ENCODE measurements at regions not wholly inside any gene's neighbourhood (a gene's known extent, or its start where the extent isn't known, plus 50 kb on each side); places are given as distances from the start of the nearest gene placed in this dataset.
"Not testable (repeated sequence)": the region's sequence is repeated elsewhere in the genome, so short reads cannot be mapped to it uniquely, and the experiment has no call there.

DNA sequence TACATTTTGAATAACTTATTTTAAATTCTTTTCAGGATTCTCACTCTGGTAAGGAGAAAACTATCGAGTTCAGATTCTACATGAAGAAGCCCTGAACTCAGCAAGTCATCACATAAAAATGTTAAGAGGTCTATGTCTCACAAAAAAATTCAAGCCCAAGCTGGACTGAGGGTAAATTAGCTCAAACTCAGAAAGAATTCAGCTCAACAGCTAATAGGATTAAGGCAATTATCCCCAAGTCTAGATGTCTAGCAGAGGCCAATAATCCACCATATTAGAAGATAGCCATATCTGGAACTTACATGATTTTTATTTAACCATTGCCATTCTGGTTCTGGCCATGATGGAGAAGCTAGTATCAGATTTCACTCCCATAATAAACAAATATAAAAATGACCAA, 909.7 kb downstream of the PLOD2 start:
- H3K36me3 Mint-ChIP-seq (ENCODE audit: low read depth): no peaks in the 10 kb centered on the region
- H3K27me3 Mint-ChIP-seq (ENCODE audit: low read depth): peaks cover 3% of the 10 kb centered on the region
- no peak overlapping the region for H3K4me3 Mint-ChIP-seq
- H3K4me1 Mint-ChIP-seq: no peaks in the 10 kb centered on the region
- peaks cover 27% of the 10 kb centered on the region for H3K9me3 Mint-ChIP-seq
- TF ChIP-seq, protein P1, sequence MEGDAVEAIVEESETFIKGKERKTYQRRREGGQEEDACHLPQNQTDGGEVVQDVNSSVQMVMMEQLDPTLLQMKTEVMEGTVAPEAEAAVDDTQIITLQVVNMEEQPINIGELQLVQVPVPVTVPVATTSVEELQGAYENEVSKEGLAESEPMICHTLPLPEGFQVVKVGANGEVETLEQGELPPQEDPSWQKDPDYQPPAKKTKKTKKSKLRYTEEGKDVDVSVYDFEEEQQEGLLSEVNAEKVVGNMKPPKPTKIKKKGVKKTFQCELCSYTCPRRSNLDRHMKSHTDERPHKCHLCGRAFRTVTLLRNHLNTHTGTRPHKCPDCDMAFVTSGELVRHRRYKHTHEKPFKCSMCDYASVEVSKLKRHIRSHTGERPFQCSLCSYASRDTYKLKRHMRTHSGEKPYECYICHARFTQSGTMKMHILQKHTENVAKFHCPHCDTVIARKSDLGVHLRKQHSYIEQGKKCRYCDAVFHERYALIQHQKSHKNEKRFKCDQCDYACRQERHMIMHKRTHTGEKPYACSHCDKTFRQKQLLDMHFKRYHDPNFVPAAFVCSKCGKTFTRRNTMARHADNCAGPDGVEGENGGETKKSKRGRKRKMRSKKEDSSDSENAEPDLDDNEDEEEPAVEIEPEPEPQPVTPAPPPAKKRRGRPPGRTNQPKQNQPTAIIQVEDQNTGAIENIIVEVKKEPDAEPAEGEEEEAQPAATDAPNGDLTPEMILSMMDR (IDR thresholded peaks at IDR 0.05; ENCODE audit: unreplicated experiment in 3 of 3): no peak
- no peak overlapping the region for H3K27ac Mint-ChIP-seq

DNA sequence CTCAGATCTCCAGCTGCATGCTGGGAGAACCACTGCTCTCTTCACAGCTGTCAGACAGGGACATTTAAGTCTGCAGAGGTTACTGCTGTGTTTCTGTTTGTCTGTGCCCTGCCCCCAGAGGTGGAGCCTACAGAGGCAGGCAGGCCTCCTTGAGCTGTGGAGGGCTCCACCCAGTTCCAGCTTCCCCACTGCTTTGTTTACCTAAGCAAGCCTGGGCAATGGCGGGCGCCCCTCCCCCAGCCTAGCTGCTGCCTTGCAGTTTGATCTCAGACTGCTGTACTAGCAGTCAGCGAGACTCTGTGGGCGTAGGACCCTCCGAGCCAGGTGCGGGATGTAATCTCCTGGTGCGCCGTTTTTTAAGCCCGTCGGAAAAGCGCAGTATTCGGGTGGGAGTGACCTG, 903.0 kb downstream of the PLOD2 start:
- not testable (repeated sequence) for H3K4me1 Mint-ChIP-seq, H3K4me3 Mint-ChIP-seq, H3K27ac Mint-ChIP-seq

GRCh38 chr3:145259166-145259880, 901.7 kb downstream of the PLOD2 start:
- no peaks in the 10 kb centered on the region for H3K4me1 Mint-ChIP-seq
- no peaks in the 10 kb centered on the region for H3K27me3 Mint-ChIP-seq (ENCODE audit: low read depth)
- no peak overlapping the region for H3K27ac Mint-ChIP-seq
- H3K9me3 Mint-ChIP-seq: peaks cover 5% of the 10 kb centered on the region
- H3K4me3 Mint-ChIP-seq: no peak overlapping the region
- H3K36me3 Mint-ChIP-seq (ENCODE audit: low read depth): no peaks in the 10 kb centered on the region
- TF ChIP-seq, protein P1 (IDR thresholded peaks at IDR 0.05; ENCODE audit: unreplicated experiment in 3 of 3): no peak

More for the DNA sequence above, 903.0 kb downstream of the PLOD2 start:
- H3K9me3 Mint-ChIP-seq; H3K36me3 Mint-ChIP-seq (ENCODE audit: low read depth); H3K27me3 Mint-ChIP-seq (ENCODE audit: low read depth): not testable (repeated sequence)

DNA sequence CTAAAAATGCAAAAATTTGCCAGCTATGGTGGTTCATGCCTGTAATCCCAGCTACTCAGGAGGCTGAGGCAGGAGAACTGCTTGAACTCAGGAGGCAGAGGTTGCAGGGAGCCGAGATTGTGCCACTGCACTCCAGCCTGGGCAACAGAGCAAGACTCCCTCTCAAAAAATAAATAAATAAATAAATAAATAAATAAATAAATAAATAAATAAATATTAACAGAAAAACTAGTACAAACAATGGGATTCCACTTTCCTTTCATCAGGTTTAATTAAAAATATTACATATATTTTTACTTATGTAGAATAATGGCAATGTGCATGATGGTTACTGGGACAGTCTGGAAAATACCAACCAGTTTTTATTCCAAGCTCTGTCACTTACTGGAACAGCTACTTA, 897.5 kb downstream of the PLOD2 start:
- not testable (repeated sequence) for H3K36me3 Mint-ChIP-seq (ENCODE audit: low read depth); H3K27ac Mint-ChIP-seq; H3K27me3 Mint-ChIP-seq (ENCODE audit: low read depth)

DNA sequence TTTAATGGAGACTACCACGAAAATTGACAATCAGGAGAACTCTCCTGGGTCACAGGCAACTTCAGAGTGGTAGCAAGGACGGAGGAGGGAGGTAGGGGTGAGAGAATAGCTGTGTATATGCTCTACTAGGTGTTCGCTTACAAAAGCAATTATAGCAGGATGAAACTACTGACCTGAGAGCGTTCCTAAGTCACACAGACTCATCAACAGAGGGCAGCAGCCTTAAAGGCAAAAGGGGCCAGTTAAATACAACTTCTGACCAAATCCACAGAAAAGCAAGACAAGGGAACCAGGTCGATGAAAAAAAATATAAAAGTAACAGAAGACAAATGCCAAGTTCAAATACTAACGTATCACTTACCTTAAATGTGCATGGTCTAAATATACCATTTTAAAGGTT, 894.6 kb downstream of the PLOD2 start:
- no peaks in the 10 kb centered on the region for H3K4me1 Mint-ChIP-seq
- H3K27me3 Mint-ChIP-seq (ENCODE audit: low read depth): no peaks in the 10 kb centered on the region
- H3K36me3 Mint-ChIP-seq (ENCODE audit: low read depth): no peaks in the 10 kb centered on the region
- H3K27ac Mint-ChIP-seq: no peak overlapping the region
- H3K4me3 Mint-ChIP-seq: no peak overlapping the region
- no peaks in the 10 kb centered on the region for H3K9me3 Mint-ChIP-seq
- TF ChIP-seq, protein P1 (IDR thresholded peaks at IDR 0.05; ENCODE audit: unreplicated experiment in 3 of 3): no peak

More for the DNA sequence above, 897.5 kb downstream of the PLOD2 start:
- not testable (repeated sequence) for H3K4me1 Mint-ChIP-seq, H3K9me3 Mint-ChIP-seq, H3K4me3 Mint-ChIP-seq

GRCh38 chr3:145269106-145269505, 891.9 kb downstream of the PLOD2 start:
- Mint-ChIP-seq H3K4me1 (no peaks in the 10 kb centered on the region), H3K9me3 (no peaks in the 10 kb centered on the region), H3K4me3 (no peak overlapping the region), H3K27ac (no peak overlapping the region), H3K27me3 (ENCODE audit: low read depth) (no peaks in the 10 kb centered on the region), H3K36me3 (ENCODE audit: low read depth) (no peaks in the 10 kb centered on the region)
- TF ChIP-seq, protein P1 (IDR thresholded peaks at IDR 0.05; ENCODE audit: unreplicated experiment in 3 of 3): no peak

GRCh38 chr3:145272684-145273083, 888.3 kb downstream of the PLOD2 start:
- peaks cover 2% of the 10 kb centered on the region for H3K9me3 Mint-ChIP-seq
- no peak overlapping the region for H3K27ac Mint-ChIP-seq
- no peaks in the 10 kb centered on the region for H3K4me1 Mint-ChIP-seq
- no peak overlapping the region for H3K4me3 Mint-ChIP-seq
- no peaks in the 10 kb centered on the region for H3K27me3 Mint-ChIP-seq (ENCODE audit: low read depth)
- no peaks in the 10 kb centered on the region for H3K36me3 Mint-ChIP-seq (ENCODE audit: low read depth)
- TF ChIP-seq, protein P1 (IDR thresholded peaks at IDR 0.05; ENCODE audit: unreplicated experiment in 3 of 3): no peak
